AG08396 (cell line): ENCODE measurements at regions not wholly inside any gene's neighbourhood (a gene's known extent, or its start where the extent isn't known, plus 50 kb on each side); places are given as distances from the start of the nearest gene placed in this dataset.
"Not testable (repeated sequence)": the region's sequence is repeated elsewhere in the genome, so short reads cannot be mapped to it uniquely, and the experiment has no call there.

Source experiments
- DNase-seq: peaks from one replicate; pipeline ENCODE4 v3.0.0; 2012; ENCODE audit warnings: low spot score, mixed read lengths

DNA sequence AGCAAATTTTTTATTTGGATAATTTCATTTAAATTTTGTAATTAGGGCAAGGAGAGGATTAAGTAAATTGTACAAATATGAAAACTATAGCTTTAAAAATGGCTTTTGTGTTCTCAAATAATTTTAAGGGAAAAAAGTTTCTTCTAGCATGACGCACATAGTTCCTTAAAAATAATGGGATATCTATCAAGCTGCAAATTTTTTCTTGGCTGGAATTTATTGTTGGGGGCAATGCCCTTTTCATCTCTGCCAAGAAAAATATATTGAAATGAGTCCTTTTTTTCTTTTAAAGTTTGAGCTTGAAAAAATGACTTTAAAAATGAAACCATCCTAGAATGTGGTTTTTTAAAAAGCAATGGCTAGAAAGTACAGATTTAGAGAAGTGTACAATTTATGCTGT is 154.4 kb upstream of the UGT8 start:
- DNase-seq = no peak

DNA sequence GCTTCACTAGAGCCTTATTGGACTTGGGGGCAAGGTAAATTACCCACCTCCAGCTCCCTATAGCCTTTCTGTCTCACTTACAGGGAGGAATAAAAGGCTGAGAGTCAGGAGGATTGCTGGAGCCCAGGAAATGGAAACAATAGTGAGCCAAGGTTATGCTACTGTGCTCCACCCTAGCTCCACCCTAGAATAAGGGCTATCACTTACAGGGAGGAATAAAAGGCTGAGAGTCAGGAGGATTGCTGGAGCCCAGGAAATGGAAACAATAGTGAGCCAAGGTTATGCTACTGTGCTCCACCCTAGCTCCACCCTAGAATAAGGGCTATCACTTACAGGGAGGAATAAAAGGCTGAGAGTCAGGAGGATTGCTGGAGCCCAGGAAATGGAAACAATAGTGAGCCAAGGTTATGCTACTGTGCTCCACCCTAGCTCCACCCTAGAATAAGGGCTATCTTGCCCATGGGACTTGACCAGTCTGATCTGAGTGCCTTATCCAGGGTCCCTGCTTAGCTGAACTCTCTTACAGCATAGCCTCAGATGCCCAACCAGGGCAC is 150.6 kb upstream of the UGT8 start:
- not testable (repeated sequence) for DNase-seq

DNA sequence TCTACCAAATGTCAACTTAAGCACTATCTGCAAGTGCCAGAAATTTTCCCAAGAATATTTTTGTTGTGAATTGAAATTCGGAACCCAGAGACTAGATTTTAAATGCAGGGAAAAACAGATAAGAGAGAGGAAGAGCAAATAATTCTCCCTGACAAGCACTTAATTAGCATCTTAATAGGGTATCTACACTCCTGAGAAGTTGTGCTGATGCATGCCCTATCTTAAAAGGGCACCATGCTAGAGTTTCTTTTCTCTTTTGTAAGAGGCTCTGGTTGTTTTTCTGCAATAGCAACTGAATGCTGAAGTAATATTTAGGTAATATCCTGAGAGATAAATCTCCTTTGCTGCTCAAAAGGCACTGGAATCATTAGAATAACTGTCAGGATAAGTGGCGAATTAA is 139.9 kb upstream of the UGT8 start:
- no peak for DNase-seq

DNA sequence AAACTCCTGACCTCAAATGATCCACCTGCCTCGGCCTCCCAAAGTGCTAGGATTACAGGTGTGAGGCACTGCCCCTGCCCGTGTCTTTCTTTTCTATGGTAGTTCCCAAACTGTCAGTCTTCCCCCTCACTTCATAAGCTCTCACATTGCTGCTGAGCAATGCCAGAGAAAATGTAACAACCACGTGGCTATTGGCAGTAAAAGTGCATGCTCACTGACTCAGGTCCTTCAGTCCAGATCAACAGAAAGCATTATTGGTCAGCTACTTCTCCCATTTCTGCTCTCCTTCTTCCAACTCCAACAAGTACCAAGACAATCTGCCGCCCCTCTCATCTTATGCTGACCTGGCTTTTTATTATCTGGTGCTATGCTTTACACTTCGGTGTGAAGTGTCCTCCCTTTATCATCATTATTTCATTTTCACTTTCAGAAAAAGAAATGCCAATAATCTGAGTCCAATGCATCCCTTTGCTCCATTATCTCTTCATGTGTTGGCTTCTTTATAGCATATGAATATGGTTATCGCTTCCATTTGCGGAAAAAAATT is 133.8 kb upstream of the UGT8 start:
- DNase-seq = peak; percentile 12

DNA sequence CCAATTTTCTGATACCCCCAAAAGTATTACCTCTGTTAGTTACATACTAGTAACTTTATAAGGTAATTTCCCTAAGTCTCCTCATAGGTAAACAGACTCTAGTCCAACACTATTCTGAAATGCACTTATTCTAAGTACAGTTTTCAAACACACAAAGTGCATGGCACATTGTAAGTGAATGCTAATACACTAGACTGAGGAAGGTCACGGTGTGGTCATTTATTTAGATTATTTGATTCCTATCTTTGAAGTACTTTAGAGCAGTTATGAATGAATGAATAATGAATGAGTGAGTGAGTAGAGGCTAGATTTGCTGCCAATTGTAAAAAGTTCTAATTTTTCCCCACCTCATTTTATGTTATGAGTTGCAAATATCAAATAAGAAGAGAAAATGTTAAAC is 132.8 kb upstream of the UGT8 start:
- no peak for DNase-seq

DNA sequence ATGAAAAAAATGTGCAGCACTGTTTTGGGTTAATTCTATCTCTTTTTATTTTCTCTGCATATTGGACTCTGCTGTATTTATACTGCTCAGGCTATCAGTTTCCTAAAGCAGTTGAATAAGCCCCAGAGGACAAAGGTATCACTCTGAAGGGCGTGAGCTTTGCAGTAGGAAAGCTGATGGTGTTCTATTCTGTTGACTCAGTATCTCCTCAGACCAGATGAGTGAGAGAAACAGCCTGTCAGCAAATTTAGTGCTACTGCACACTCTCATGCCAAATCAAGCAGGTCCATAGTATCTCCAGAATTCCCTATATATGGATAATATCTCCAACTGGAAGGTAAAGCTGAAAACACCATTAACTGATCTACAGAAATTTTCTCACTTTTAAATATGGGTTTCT is 132.3 kb upstream of the UGT8 start:
- no peak for DNase-seq

DNA sequence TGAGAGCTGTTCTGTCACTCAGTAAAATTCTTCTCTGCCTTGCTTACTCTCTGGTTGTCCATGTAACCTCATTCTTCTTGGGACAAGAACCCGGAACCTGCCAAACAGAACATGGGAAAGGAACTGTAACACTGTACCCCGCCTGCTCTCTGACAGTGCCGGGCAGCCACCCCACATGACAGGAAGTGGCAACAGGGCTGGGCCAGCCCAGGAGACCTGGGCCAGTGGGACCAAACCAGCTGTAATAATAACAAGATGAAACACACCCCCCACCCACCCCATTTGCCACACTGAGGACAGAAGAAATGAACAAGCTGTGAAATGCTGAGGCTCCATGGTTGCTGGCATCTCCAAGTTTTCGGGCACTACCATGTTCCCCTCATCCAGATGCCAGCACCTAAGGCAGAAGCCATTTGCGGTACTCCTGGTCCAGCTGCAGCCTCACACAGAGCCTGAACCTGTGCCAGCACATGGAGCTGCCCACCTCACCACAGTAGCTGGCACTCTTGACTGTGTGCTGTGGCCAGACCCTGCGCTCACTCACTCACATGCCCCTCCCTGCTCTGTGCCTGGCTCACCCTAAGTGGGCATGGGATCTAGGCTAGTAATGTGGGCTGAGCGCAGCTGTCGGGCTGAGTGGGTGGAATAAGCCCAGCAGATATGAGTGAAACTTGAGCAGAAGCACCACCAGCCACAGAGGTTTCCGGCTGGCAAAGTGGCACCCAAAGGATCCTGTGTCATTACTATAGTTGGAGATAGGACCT is 126.2 kb upstream of the UGT8 start:
- DNase-seq = no peak

DNA sequence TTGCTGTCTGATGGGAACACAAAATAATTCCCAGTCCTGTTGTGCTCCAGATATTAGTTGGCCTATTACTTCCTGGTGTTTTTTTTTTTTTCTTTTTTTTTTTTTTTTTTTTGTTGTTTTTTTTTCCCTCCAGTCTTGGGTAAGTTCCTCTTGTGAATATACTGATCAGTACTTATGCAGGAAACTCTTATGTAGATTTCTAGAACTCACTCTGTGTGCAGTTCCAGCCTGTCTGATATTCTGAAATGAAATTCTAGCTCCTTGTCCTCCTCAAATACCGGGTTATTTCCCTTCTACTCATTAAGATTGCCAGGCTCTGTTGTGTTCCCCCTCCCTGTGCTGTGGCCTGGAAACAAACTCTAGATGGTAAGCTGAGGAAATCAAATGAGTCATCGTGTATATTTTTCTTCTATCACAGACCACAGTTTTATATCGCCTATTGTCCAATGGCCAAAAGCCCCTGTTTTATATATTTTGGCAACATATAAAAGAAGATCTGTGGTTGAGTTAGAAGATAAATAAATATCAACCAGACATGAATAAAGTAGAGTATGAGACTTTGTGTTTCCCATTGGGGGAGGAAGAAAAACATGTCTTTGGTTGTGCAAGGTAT is 124.3 kb upstream of the UGT8 start:
- DNase-seq = no peak

DNA sequence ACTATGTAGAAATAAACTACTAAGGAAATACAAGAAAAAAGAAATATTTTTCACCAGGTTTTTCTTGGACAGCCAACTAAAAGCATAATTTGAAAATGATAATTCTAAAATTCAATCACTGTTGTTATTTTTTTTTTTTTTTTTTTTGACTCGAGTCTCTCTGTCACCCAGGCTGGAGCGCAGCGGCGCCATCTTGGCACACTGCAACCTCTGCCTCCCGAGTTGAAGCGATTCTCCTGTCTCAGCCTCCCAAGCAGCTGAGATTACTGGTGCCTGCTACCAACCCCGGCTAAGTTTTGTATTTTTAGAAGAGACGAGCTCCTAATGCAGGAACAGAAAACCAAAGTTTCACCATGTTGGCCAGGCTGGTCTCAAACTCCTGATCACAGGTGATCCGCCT is 122.3 kb upstream of the UGT8 start:
- DNase-seq = no peak

DNA sequence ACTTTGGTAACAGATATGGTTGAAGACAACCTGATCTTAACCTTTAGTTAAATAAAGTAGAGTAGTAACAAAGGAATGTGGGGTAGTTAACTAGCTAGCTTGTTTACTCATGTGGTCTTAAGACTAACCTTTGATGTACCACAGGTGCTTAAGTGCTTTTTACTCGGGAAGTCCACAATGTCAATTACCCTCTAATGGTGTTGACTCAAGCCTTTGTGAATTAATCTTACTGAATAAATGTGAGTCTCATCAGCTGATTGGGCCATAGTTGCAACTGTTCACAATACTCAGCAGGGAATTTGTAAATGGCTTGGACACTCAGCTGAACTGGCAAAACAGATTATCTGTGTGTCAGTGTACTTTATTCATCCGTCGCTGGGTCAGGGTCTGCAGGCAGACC is 119.0 kb upstream of the UGT8 start:
- DNase-seq = no peak

DNA sequence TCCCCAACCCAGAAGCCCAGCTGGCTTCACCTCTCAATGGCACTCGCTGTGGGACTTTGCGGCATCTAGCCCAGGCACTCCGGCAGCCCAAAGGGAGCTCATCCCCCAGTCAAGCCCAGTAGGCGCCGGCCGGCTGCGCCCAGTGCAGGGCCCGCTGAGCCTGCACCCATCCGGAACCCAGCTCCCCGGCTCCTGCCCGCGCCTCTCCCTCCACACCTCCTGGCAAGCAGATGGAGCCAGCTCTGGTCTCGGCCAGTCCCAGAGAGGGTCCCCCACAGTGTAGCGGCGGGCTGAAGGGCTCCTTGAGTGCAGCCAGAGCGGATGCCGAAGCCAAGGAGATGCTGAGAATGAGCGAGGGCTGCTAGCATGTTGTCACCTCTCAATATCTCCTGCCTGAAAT is 116.8 kb upstream of the UGT8 start:
- no peak for DNase-seq

DNA sequence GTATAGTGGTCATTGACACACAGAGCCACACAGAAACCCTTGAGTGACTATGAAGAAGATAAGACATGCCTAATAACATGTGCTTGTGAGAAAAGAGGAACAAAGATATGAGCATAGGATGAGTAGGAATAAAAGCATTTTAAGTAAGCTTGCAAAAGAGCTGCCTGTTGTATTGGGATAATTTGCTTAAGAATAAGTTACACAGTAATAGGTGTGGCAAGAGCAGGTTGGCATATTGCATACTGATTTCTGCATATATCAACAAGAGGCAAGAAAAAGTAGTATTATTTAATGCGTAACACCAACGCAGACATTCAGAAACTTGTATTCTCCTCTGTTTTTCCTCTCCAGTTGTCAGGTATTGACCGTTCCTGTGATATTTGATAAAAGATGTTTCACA is 111.5 kb upstream of the UGT8 start:
- no peak for DNase-seq

DNA sequence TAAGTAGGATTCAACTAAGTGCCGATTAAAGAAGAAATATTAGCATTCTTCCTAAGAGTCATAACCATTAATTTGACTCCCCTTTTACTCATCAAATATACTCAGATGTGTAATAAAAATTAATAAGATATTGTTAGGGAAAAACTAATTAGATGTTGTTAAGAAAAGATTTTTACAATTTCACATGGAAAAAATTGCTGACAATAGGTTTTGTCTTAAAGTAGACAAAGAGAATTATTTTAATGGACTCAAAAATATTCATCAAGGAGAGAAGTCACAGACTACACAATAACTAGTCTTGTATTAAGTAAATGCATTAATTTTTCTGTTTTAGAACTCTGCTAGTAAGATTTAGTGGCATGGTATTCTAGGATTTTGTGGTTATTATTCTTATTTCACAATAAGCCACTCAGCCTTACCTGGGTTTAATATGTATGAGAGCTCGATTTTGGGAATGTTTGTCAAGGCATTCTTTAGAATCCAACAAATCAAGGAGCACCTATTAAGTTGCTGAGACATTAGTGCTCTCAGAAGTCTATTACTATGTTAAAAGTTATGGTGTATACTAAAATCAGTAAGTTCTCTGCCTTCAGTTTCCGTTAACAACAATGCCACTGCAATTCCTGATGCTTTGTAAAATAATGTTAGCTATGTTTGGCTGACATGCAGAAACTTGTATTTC is 110.2 kb upstream of the UGT8 start:
- no peak for DNase-seq

DNA sequence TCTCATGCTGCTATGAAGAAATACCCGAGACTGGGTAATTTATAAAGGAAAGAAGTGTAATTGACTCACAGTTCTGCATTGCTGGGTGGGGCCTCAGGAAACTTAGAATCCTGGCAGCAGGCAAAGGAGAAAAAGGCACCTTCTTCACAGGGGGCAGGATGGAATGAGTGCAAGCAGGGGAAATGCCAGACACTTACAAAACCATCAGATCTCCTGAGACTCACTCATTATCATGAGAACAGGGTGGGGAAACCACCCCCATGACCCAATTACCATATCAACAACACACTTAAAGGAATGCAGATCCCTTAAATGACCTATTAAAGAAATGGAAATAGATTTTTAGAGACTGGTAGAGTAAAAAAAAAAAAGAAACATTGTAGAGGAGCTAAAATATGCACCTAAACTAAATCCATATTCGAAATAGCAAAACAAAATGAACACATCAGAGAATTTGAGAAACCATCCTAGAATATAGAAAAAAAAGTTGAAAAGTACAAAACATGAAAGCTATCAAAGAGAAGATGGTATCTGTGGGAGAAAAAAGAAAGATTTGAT is 104.3 kb upstream of the UGT8 start:
- DNase-seq = no peak

DNA sequence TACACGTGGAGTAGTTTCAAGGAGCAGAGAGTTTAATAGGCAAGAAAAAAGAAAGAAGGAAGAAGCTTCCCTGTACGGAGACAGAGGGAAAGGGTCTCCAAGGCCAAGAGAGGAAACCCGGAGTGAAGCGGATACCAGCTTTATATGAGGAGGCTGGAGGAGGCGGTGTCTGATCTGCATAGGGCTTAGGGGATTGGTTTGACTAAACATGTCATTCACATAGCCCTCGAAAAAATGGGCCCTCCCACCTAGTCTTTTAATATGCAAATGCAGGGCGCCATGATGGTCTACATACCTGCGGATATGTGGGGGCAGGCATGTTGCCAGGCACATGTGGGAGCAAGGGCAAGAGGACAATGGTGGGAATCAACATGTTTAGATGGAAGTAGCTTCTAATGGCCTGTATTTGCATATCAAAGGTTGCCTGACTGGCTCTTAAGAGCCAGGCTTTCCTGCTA is 103.1 kb upstream of the UGT8 start:
- no peak for DNase-seq

DNA sequence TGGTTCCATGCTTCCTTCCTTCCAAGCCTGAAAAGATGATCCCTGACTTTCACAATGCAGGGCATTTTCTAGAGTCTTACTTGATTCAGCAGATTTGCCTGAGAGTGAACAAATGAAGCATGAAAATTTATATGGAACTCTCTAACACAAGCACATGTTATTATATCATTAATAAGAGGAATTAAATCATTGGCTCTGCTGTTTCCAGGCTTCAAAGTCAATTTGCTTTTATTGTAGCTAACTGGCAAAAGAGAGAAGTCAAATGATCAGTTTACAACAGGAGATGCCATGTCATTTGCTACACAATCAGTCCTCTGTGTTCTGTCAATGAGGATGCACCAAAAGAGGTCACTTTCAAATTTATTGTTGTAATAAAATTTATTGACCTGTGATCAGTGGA is 101.5 kb upstream of the UGT8 start:
- DNase-seq = no peak

DNA sequence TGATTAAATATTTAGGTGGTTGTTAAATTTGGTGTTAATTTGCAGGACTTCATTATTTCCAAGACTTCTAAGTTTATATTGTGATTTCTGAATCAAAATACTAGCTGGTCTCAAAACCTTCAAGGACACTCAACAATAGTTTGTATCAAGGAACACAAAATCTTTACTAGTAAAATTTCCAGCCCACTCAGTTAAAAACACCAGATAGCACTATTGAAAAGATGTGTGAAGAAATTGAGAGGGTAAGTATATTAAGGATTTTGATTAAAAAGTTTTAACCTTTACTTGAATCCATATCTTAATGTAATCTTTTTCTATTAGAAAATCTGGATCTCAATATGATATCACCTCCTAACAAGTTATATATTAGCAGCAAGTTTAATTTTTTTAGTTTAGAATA is 89.3 kb upstream of the UGT8 start:
- DNase-seq = no peak

DNA sequence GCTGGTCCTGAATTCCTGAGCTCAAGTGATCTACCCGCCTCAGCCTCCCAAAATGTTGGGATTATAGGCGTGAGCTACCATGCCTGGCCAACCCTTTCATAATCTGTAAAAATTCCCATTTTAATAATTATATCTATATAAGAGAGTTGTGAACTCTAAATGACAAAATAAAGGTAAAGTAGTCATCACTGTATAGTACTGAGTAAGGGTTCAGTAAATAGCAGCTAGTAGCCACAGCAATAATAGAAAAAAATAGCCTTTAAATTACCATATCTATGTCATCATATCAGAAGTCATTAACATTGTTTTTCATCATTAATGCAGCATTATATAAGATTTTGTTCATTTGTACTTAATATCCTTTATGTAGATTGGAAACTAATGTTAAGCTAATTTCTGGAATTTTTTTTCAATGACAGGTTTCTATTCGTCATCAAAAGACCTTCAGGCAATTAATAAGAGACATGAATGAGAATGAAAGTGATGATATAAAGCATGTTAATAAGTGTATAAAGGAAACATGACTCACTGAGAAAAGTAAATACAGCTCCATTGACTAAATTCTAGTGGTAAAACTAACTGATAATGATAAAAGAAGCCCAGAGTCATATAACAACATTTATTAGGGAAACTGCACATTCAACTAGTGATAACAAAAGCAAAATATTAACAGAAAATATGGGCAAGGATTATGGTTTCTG is 85.9 kb upstream of the UGT8 start:
- DNase-seq = no peak

DNA sequence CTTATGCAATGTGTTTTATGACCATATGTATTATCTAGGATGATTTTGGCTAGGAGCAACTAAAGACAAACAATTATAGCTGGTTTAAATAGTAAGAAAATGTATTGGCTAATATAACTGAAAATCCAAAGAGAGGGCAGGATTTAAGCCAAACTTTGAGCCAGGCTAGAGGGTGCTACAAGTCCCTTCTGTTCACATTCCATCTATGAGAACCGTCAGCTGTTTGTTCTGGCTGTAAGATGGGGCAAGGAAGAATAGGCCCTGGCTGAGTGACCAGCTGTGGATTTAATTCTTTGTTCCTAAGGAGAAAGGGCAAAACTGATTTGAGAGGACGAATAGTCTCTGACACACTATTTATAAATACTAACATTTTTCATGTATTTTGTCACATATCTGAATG is 79.2 kb upstream of the UGT8 start:
- DNase-seq = no peak

DNA sequence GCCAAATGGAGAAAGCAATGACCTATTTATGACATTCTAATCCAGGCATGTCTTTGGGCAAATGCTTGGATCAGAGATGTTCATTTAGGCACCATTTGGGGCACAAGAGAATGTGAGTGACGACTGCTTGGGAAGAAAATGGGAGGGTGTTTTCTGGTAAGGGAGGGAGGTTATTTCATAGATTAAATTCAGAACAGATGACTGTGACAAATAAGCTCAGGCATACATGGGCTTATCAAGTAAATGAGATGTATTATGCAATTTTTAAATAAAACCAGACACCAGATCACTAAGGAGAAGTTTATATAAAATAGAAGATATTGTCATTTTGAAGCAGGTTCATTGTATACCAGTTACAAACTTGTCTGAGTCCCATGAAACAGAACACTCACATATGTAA is 71.4 kb upstream of the UGT8 start:
- DNase-seq = no peak

DNA sequence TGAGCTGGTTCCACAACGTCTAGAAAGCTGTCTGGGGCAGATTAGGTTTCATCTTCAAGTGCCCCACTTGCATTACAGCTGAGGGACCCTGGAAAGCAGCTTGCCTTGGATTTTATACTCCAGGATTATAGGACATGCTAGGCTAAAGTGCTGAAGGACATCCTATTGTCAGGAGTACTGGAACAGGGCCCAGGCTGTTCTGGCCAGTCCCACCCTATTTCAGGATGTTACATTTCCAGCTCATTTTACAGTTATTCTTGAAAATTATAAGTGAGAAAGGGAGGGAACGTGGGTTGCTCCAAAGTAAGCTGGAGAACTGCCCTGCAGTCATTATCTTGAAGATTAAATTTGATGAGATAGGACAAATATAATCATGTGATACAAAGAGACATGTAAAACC is 71.0 kb upstream of the UGT8 start:
- no peak for DNase-seq

DNA sequence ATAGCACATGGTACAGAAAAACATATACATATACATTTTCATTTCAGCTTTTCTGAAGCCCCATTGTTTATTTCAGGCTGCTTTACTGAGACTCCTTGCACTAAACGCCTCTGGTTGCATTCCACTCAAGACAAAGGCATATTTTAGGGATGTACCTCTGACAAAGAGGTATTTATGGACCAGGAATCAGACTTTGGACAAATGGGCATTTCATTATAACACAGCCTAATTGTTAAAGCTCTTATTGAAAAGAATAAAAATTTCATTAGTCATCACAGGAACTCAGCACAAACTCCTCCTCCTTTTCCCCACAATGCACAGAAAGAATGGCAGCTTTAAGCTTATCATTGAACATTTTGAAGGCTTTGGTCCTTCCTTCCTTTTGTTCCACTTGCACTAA is 62.9 kb upstream of the UGT8 start:
- DNase-seq = no peak
